GM12864 (cell line): ENCODE measurements at regions not wholly inside any gene's neighbourhood (a gene's known extent, or its start where the extent isn't known, plus 50 kb on each side); places are given as distances from the start of the nearest gene placed in this dataset.

Source experiments
- DNase-seq: peaks from one replicate; pipeline ENCODE4 v3.0.0-alpha.2; 2011; ENCODE audit warnings: low read depth
- H3K4me3 ChIP-seq: 2 replicates; pipeline ENCODE4 v1.5.1; 2011; ENCODE audit warnings: mild to moderate bottlenecking, low read depth, low read length, control low read depth
- TF ChIP-seq, protein P1 (sequence below): IDR thresholded peaks from 2 replicates; pipeline ENCODE4 v1.5.1; 2011; ENCODE audit warnings: low read depth, mild to moderate bottlenecking, moderate library complexity, low read length, control low read depth, inconsistent platforms; ENCODE audit errors: missing control alignments

- TF ChIP-seq, protein P1, sequence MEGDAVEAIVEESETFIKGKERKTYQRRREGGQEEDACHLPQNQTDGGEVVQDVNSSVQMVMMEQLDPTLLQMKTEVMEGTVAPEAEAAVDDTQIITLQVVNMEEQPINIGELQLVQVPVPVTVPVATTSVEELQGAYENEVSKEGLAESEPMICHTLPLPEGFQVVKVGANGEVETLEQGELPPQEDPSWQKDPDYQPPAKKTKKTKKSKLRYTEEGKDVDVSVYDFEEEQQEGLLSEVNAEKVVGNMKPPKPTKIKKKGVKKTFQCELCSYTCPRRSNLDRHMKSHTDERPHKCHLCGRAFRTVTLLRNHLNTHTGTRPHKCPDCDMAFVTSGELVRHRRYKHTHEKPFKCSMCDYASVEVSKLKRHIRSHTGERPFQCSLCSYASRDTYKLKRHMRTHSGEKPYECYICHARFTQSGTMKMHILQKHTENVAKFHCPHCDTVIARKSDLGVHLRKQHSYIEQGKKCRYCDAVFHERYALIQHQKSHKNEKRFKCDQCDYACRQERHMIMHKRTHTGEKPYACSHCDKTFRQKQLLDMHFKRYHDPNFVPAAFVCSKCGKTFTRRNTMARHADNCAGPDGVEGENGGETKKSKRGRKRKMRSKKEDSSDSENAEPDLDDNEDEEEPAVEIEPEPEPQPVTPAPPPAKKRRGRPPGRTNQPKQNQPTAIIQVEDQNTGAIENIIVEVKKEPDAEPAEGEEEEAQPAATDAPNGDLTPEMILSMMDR = no peak
- no peak for DNase-seq
- H3K4me3 ChIP-seq = no peak overlapping the region
These were observed 239.0 kb downstream of the EIPR1 start for GRCh38 chr2:3138621-3139020.

DNA sequence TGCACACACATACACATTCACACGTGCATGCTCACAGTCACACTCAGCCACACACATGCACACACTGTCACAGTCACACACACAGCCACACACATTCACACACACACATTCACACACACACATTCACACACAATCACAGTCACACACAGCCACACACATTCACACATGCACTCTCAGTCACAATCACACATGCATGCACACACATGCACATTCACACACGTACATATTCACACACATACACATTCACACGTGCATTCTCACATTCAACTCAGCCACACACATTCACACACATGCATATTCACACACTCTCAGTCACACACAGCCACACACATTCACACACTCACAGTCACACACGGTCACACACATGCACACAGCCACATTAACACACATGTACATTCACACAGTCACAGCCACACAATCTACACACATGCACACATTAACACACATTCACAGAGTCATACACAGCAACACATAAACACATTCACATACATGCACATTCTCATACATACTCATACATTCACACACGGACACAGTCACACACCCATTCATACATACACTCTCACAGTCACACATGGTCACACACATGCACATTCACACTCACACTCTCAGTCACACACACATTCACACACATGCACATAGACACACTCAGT is 239.8 kb downstream of the EIPR1 start:
- no peak overlapping the region for H3K4me3 ChIP-seq
- TF ChIP-seq, protein P1 = no peak
- DNase-seq = no peak

GRCh38 chr2:3135676-3136075 is 241.9 kb downstream of the EIPR1 start:
- DNase-seq = no peak
- no peak overlapping the region for H3K4me3 ChIP-seq
- TF ChIP-seq, protein P1 = no peak

DNA sequence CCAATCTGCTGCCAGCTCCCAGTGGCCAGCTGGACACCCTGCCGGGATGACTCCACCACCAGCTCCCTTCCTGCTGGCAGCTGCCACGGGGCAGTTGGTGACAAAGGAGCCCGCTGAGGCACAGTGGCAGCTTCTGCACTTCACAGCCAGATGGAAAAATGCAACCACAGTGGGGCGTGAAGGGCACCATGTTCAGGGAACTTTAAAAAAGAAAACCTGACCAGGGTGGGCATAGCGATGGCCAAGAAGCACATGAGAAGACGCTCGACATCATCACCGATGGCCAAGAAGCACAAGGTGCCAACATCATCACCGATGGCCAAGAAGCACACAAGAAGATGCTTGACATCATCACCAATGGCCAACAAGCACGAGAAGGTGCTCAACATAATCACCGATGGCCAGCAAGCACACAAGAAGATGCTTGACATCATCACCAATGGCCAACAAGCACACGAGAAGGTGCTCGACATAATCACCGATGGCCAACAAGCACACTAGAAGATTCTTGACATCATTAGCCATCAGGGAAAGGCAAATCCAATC is 243.5 kb downstream of the EIPR1 start:
- H3K4me3 ChIP-seq = no peak overlapping the region
- TF ChIP-seq, protein P1 = no peak
- DNase-seq = no peak

DNA sequence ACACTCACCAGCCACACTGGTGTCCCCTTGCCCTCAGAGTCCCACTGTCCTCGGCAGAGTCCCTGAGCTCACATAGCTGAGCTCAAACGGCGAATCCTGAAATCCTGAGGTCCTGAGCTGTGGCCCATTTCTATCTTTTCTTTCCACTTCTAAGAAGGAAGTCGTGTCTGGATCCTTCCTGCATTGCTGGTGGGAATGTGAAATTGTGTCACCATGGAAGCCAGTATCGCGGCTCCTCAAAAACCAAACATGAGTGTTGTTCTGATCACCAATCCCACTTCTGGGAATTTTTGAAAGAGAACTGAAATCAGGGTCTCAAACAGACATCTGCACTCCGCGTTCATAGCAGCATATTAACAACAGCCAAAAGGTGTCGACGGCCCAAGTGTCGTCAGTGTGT is 244.7 kb downstream of the EIPR1 start:
- TF ChIP-seq, protein P1 = no peak
- H3K4me3 ChIP-seq = no peak overlapping the region
- no peak for DNase-seq

- TF ChIP-seq, protein P1 = no peak
- no peak overlapping the region for H3K4me3 ChIP-seq
- no peak for DNase-seq
These were observed 245.2 kb downstream of the EIPR1 start for GRCh38 chr2:3132466-3132865.
